Activated CD4-positive, alpha-beta T cell treated with anti-CD3 and anti-CD28 coated beads for 1 hour (primary cell): ENCODE measurements at regions not wholly inside any gene's neighbourhood (a gene's known extent, or its start where the extent isn't known, plus 50 kb on each side); places are given as distances from the start of the nearest gene placed in this dataset.

ENCODE experiments used
- DNase-seq: peaks from one replicate; pipeline ENCODE4 v3.0.0-alpha.2; 2020

- no peak for DNase-seq
These were observed 60.2 kb upstream of the KSR1 start for GRCh38 chr17:27396045-27396444.

- DNase-seq: no peak
These were observed 59.3 kb upstream of the KSR1 start for GRCh38 chr17:27396941-27397340.

- DNase-seq: no peak
These were observed 57.6 kb upstream of the KSR1 start for GRCh38 chr17:27398691-27399090.

- no peak for DNase-seq
These were observed 55.3 kb upstream of the KSR1 start for GRCh38 chr17:27400991-27401390.

- DNase-seq: no peak
These were observed 53.3 kb upstream of the KSR1 start for GRCh38 chr17:27402943-27403342.

- DNase-seq: no peak
These were observed 52.7 kb upstream of the KSR1 start for GRCh38 chr17:27403480-27404005.

- no peak for DNase-seq
These were observed 51.6 kb upstream of the KSR1 start for GRCh38 chr17:27404676-27405075.
